GM21825 (cell line): ENCODE measurements at regions not wholly inside any gene's neighbourhood (a gene's known extent, or its start where the extent isn't known, plus 50 kb on each side); places are given as distances from the start of the nearest gene placed in this dataset.

ENCODE experiments used
- ATAC-seq: cut with Tn5 transposase; IDR thresholded peaks from one replicate; pipeline ENCODE4 v1.9.1; 2021; ENCODE audit warnings: mild to moderate bottlenecking, moderate library complexity; ENCODE audit not compliant: unreplicated experiment

GRCh38 chr7:33700001-33700899 is 205.1 kb upstream of the BMPER start:
- no peak for ATAC-seq

DNA sequence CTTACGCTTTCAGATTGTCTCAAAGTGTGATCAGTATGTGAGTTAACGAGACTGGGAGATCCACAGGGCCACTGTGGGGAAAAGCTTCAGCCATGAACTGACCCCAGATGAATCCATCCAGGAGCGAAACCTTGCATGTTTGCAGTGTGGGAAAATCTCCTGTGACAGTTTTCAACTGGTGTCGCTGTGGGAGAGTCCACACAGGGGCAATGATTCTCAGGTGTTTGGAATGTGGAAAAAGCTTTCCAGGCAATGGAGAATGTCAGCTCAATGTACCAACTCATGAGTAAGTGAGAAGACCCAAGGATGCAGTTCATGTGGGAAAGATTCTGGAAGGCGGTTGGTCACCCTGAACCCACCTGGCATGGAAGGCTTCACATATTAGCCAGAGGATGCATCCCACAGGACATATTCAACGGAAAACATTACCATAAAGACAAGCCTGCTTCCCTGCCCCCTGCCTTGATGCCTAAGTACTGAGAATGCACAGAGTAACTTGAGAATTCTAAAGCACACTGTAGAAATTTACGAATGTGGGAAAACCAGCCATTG is 204.1 kb upstream of the BMPER start:
- no peak for ATAC-seq

DNA sequence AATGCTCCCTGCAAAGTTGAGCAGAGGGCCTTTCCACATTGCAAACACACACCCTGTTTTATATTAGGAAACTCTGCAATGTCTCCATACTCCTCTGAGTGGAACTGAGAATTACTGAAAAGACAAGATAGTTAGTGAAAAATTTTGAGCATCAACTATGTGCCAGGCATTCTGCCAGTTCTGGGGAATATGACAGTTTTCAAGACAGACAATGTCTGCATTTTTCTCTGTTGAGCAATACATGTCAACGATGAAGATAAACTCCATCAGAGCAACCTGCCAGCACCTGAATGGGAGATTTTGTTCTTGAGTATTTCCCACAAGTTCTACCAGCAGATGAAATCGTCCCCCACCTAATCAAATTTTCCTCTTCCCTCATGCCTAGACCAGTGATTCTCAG is 203.4 kb upstream of the BMPER start:
- no peak for ATAC-seq

- ATAC-seq, result no peak
These were observed 202.8 kb upstream of the BMPER start for GRCh38 chr7:33702514-33703054.

DNA sequence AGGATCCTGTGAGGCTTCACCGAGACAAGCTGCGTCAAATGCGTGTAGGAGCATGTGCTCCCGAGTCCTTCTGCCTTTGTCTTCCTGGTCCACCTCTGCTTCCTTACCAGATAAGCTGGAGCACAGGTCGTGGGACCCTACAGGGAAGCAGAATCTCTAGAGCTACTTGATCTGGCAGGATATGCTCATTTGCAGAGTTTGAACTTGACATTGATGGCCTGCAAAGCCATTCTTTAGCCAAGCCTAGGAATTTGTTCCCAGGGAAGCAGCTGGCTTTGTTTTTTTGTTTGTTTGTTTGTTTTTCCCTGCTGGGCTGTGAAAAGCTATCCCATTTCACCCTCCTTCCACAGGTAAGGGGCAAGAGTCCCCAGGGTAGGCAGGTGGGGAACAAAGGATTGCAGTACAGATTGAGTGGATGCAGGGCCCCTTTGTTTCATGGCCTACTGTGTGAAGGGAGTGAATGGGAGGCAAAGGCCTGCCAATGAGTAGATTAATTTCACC is 200.0 kb upstream of the BMPER start:
- no peak for ATAC-seq

DNA sequence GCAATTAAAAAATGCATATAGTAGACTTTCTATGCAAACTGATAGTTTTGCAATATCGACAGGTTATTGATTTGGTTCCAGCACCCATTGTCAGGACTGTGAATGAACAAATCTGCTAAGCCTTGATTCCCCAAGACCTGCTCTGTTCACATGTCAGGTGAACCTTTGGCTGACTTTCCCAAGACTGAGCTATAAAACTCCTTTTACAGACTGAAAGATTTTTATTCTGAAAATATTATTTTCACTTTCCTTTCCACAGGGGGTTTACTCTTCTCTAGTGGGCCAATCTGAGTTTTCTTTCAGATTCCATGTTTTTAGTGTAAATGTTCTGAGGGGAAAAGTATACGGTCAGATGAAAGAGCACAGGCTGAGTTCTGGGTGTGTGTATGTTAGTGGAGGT is 199.2 kb upstream of the BMPER start:
- no peak for ATAC-seq

- ATAC-seq, result no peak
These were observed 198.6 kb upstream of the BMPER start for GRCh38 chr7:33706771-33707200.

- ATAC-seq, result no peak
These were observed 197.9 kb upstream of the BMPER start for GRCh38 chr7:33707427-33707826.

GRCh38 chr7:33710608-33711007 is 194.7 kb upstream of the BMPER start:
- ATAC-seq, result no peak

DNA sequence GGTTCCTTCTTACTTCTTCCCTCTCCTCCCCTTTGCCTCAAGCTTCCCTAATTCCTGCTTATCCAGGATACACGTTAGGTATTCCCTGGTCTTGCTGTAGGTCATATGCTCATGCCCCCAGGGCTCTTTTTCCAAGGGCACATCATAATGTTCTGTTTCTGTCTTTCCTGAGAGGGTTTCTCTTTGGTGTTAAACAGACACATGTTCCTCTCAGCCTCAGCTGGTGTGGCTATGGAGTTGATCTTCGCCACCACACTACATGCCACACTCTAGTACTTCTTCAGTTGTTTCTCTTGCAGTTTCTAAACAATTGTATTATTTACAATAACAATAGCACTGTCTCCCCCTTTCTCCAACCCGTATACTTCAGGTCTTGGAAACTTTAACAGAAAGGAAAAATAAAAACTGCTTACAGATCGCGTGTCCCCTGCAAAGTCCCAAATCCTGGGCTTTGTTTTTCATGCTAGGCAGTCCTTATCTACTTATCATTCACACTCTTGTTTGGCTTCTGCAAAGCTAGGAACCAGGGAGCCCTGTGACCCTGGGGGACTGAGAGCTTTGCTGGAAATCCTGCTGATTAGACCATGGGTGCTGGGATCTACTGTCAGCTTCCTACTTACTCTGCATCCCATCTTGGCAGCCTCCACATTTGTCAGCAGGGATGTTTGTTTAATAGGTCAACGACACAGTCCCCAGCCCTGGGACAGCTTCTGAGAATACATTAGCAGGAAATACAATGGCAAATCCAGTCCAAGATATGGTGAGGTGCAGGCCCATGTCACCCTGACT is 193.9 kb upstream of the BMPER start:
- no peak for ATAC-seq

GRCh38 chr7:33712020-33712414 is 193.3 kb upstream of the BMPER start:
- ATAC-seq, result no peak

DNA sequence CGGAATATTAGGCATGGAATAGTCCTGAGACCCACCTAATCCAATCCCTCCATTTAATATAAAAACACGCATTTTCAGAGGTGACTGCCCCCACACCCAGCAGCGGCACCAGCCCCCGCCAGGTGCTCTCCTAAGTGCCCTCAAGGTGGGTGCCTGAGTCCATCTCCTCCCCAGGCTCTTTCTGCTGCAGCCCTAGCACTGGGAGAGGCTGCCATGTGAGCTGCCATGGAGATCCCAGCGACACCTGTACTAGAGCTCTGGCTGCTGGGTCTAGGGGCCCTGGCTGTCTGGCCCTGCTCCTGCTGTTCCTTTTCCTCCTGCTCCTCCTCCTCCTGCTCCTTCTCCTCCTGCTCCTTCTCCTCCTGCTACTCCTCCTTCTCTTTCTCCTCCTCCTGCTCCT is 191.1 kb upstream of the BMPER start:
- no peak for ATAC-seq

DNA sequence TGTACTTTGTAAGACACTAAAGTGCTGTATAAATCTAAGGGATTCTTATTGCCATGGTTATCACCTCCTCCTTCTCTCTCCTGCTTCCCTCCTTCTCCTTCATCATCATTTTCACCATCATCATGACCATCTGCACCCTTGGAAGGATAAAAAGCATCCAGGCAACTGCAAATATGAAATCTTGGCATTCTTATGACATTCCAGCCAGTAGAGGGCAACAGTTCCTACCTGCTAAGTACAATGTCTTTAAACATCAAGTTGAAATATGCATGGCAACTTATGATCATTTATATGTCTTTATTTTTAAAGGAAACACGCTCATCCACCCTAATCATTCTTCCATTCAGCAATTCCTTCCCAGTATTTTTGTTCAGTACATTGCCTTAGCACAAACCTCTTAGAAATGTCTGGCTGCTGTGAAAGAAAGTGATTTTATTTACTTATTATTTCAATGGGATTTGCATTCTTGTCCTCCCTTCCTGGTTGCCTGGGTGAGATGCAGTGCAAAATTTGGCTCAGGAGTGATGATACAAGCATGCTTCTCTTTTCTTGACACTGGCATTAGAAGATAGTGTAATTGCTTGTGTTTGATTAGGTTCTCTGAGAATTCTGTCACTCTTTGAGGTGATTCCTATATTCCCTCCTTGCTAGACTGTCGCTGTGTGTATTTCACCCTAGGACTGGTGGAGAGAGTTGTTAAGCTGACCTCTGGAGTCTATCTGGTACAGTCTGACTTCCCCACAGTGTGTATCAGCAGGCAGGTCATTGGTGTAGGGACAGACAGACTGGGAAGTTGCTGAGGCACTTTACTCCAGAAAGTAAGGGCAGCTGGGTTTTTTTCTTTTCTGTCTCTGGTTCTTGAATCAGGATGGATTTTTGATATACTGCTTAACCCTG is 188.5 kb upstream of the BMPER start:
- no peak for ATAC-seq

DNA sequence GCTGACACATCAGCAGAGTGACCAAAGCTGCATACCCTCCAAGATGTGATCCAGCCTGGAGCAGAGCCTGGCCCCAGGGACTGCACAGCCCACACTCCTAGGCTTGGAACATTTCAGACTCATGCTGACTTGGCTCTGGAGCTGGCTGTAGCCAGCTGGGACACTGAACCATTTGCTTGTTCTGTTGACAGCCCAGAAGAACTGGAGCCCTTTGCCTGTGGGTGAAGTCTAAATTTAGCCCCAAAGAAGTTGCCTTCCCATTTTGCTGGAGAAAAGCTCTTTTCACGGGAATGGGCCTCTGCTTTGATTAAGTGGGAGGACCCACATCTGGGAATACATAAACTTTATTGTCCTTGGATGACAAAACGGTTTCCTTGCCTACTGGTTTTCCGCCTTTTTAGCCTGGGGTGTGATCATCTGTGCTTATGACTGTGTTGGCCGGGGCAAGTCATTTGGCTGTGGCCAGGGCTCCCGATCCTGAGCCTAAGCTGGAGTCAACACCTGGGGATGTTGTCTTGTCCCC is 186.2 kb upstream of the BMPER start:
- no peak for ATAC-seq

GRCh38 chr7:33720139-33720538 is 185.2 kb upstream of the BMPER start:
- ATAC-seq, result no peak

- ATAC-seq, result no peak
These were observed 184.5 kb upstream of the BMPER start for GRCh38 chr7:33720870-33721269.

DNA sequence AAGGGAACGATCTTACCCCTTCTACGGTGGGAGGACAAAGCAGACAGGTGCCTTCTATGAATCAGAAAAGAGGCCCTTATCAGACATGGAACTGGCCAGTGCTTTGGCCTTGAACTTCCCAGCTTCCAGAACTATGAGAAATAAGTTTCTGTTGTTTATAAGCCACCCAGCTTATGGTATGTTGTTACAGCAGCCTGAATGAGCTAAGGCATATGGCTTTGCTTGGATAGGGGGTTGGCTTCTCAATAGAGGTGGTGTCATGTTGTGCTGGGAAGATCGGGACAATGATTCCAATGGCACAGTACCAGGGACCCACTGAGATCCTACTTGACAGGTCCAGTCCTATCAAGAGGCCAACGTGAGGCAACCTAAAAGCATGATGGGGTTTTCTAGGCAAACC is 183.4 kb upstream of the BMPER start:
- ATAC-seq, result no peak

DNA sequence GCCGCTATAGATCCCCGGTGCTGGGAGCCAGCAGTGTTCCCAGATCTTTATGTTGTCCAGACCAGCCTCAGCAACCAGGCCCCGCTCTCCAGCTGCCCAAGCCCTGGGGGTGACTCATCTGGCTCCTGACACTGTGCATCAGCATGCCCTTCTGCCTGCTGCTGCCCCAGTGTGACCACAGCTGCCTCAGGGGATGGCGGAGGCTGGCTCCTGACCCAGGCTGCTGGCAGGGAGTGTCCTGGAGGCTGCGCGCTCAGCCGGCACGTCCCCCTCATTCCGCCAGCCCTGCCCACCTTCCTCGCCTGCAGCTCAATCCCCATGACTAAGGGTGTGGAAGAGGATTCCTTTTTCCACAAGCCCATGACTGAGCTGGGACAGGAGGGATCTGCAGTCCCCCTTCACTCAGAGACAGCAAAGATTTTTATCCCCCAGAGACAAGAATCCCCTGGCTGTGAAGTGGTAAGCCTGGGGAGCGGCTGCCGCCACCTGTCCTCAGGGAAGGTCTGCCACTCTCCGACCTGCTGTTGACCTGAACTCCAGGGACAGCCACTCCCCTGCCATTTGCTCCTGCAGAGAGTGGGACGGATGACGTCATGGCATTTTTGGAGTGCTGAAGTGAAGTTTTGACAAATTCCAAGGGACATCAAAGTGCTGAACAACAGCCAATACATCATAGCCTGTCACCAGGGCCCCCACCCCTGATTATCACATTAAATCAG is 182.8 kb upstream of the BMPER start:
- ATAC-seq, result no peak

- no peak for ATAC-seq
These were observed 181.1 kb upstream of the BMPER start for GRCh38 chr7:33724201-33724600.
